Osteocyte (in vitro differentiated cells): ENCODE measurements at regions not wholly inside any gene's neighbourhood (a gene's known extent, or its start where the extent isn't known, plus 50 kb on each side); places are given as distances from the start of the nearest gene placed in this dataset.

Source experiments
- DNase-seq: peaks from one replicate; pipeline ENCODE4 v3.0.0; 2021; ENCODE audit warnings: mixed read lengths; ENCODE audit not compliant: unreplicated experiment; ENCODE audit errors: extremely low spot score
- H3K27ac Mint-ChIP-seq: one replicate; pipeline ENCODE4 v1.8.0; 2021; ENCODE audit warnings: mild to moderate bottlenecking, mixed read lengths; ENCODE audit not compliant: unreplicated experiment
- H3K27me3 Mint-ChIP-seq: one replicate; pipeline ENCODE4 v1.8.0; 2021; ENCODE audit warnings: mixed read lengths; ENCODE audit not compliant: unreplicated experiment
- H3K36me3 Mint-ChIP-seq: one replicate; pipeline ENCODE4 v1.8.0; 2021; ENCODE audit warnings: mixed read lengths; ENCODE audit not compliant: unreplicated experiment
- H3K4me1 Mint-ChIP-seq: one replicate; pipeline ENCODE4 v1.8.0; 2021; ENCODE audit warnings: mixed read lengths; ENCODE audit not compliant: unreplicated experiment
- H3K4me3 Mint-ChIP-seq: one replicate; pipeline ENCODE4 v1.8.0; 2021; ENCODE audit warnings: mild to moderate bottlenecking, moderate library complexity, mixed read lengths; ENCODE audit not compliant: unreplicated experiment
- H3K9me3 Mint-ChIP-seq: one replicate; pipeline ENCODE4 v1.8.0; 2021; ENCODE audit warnings: mixed read lengths; ENCODE audit not compliant: unreplicated experiment
- CTCF ChIP-seq: fragments of 200-600 bp; sonication (generic); IDR thresholded peaks from 2 replicates; pipeline ENCODE4 v1.5.0; 2021; ENCODE audit warnings: antibody characterized with exemption, mild to moderate bottlenecking, moderate library complexity

GRCh38 chr3:106008766-106009165 is 140.0 kb upstream of the CBLB start:
- Mint-ChIP-seq H3K36me3 (no peaks in the 10 kb centered on the region), H3K27me3 (no peaks in the 10 kb centered on the region), H3K4me3 (no peak overlapping the region), H3K27ac (no peak overlapping the region), H3K4me1 (peaks cover 2% of the 10 kb centered on the region), H3K9me3 (no peaks in the 10 kb centered on the region)
- DNase-seq: no peak
- no peak for TF ChIP-seq CTCF

- no peak for TF ChIP-seq CTCF
- Mint-ChIP-seq H3K27ac (no peak overlapping the region), H3K9me3 (peaks cover 5% of the 10 kb centered on the region), H3K4me1 (peaks cover 13% of the 10 kb centered on the region), H3K27me3 (no peaks in the 10 kb centered on the region), H3K4me3 (no peak overlapping the region), H3K36me3 (no peaks in the 10 kb centered on the region)
- DNase-seq: no peak
Measured at GRCh38 chr3:106010829-106011228, 142.0 kb upstream of the CBLB start.

GRCh38 chr3:106013971-106014370 is 145.2 kb upstream of the CBLB start:
- no peak for DNase-seq
- Mint-ChIP-seq H3K27me3 (no peaks in the 10 kb centered on the region), H3K36me3 (peaks cover 3% of the 10 kb centered on the region), H3K4me1 (peaks cover 16% of the 10 kb centered on the region), H3K27ac (peak overlapping the region; percentile 20), H3K4me3 (no peak overlapping the region), H3K9me3 (peaks cover 5% of the 10 kb centered on the region)
- TF ChIP-seq CTCF: no peak

- no peaks in the 10 kb centered on the region for H3K27me3 Mint-ChIP-seq
- H3K36me3 Mint-ChIP-seq: peaks cover 3% of the 10 kb centered on the region
- H3K4me3 Mint-ChIP-seq: no peak overlapping the region
- no peak for TF ChIP-seq CTCF
- no peak overlapping the region for H3K27ac Mint-ChIP-seq
- peaks cover 5% of the 10 kb centered on the region for H3K9me3 Mint-ChIP-seq
- H3K4me1 Mint-ChIP-seq: peaks cover 16% of the 10 kb centered on the region
- DNase-seq: no peak
Measured at GRCh38 chr3:106014518-106014917, 145.7 kb upstream of the CBLB start.

- DNase-seq: no peak
- Mint-ChIP-seq H3K27me3 (no peaks in the 10 kb centered on the region), H3K4me1 (peaks cover 16% of the 10 kb centered on the region), H3K27ac (no peak overlapping the region), H3K4me3 (no peak overlapping the region), H3K36me3 (peaks cover 3% of the 10 kb centered on the region), H3K9me3 (peaks cover 5% of the 10 kb centered on the region)
- TF ChIP-seq CTCF: no peak
Measured at GRCh38 chr3:106014971-106015370, 146.2 kb upstream of the CBLB start.
